KBM-7 (cell line): ENCODE measurements at regions not wholly inside any gene's neighbourhood (a gene's known extent, or its start where the extent isn't known, plus 50 kb on each side); places are given as distances from the start of the nearest gene placed in this dataset.
"Not testable (repeated sequence)": the region's sequence is repeated elsewhere in the genome, so short reads cannot be mapped to it uniquely, and the experiment has no call there.

Source experiments
- DNase-seq: peaks from one replicate; pipeline ENCODE4 v3.0.0-alpha.2; 2015
- in situ Hi-C: fragments of 300-500 bp; cut with MboI; formaldehyde crosslinking; loops from 2 replicates; pipeline ENCODE4 v1.14.3; 2020; ENCODE audit warnings: low sequenced_read_pairs, low pct_unique_long_range_greater_than_20kb, mixed read lengths

DNA sequence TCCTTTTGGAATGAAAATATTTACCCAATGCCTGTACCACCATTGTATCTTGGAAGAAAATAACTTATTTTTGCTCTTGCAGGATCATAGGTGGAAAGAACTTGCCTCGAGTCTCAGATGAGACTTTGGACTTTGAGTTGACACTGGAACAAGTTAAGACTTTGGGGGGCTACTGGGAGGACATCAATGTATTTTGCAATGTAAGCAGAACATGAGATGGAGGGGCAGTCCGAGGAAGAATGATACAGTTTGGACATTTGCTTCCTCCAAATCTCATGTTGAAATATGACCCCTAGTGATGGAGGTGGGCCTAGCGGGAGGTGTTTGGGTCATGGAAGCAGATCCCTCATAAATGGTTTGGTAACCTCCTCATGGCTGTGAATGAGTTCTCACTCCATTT, 1428.6 kb downstream of the ZPLD1 start:
- in situ Hi-C loops, result no loop called here
- DNase-seq, result no peak

GRCh38 chr3:103866113-103866512, 1431.3 kb downstream of the ZPLD1 start:
- DNase-seq, result no peak
- in situ Hi-C loops, result no loop called here

GRCh38 chr3:103873021-103873420, 1438.2 kb downstream of the ZPLD1 start:
- in situ Hi-C loops, result no loop called here
- no peak for DNase-seq

- no peak for DNase-seq
- in situ Hi-C loops, result no loop called here
Measured at GRCh38 chr3:103873897-103874545, 1439.2 kb downstream of the ZPLD1 start.

DNA sequence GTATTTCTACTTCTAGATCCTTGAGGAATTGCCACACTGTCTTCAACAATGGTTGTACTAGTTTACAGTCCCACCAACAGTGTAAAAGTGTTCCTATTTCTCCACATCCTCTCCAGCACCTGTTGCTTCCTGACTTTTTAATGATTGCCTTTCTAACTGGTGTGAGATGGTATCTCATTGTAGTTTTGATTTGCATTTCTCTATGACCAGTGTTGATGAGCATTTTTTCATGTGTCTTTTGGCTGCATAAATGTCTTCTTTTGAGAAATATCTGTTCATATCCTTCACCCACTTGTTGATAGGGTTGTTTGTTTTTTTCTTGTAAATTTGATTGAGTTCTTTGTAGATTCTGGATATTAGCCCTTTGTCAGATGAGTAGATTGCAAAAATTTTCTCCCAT, 1447.0 kb downstream of the ZPLD1 start:
- in situ Hi-C loops, result not testable (repeated sequence)

GRCh38 chr3:103889675-103890074, 1454.9 kb downstream of the ZPLD1 start:
- no peak for DNase-seq
- in situ Hi-C loops, result no loop called here

More for the DNA sequence above, 1447.0 kb downstream of the ZPLD1 start:
- DNase-seq, result not testable (repeated sequence)

- no peak for DNase-seq
- in situ Hi-C loops, result no loop called here
Measured at GRCh38 chr3:103894162-103894822, 1459.5 kb downstream of the ZPLD1 start.

- no peak for DNase-seq
- in situ Hi-C loops, result no loop called here
Measured at GRCh38 chr3:103899328-103899727, 1464.5 kb downstream of the ZPLD1 start.

- DNase-seq, result no peak
- in situ Hi-C loops, result no loop called here
Measured at GRCh38 chr3:103904991-103905390, 1461.7 kb upstream of the ALCAM start.

DNA sequence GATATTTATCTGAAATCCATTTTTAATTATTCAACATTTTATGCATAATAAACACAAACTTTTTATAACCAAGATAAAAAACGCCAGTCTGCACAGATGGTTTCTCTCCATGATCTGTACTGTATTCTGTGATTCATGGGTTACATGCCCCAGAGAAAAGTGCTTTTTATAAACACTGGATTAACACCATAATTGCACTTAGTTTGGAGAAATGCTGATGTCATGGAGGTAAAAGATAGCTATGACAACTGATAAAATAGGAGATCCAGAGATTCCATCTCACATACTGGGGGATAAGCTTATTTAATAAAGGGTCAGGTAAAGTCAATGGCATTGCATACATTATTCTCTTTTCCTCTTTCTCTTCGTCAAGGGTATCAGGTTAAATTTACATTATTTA, 1460.4 kb upstream of the ALCAM start:
- no peak for DNase-seq
- in situ Hi-C loops, result no loop called here

- DNase-seq, result no peak
- in situ Hi-C loops, result no loop called here
Measured at GRCh38 chr3:103906808-103907207, 1459.9 kb upstream of the ALCAM start.

DNA sequence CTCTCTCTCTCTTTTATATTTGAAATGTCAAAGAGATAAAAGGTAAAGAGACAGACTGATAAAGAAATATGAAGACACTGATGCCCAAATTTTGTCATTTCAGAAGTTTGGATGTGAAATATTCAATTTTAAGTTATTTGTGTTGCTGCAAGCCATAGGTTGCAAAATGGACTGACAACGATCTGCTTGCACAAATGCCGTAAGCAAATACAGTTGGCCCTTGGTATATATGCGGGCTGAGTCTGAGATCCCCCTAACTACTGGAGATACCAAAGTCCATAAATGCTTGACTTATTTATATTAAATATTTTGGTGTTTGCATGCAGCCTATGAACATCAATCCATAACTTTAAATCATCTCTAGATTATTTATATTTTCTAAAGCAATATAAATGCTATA, 1459.1 kb upstream of the ALCAM start:
- DNase-seq, result no peak

DNA sequence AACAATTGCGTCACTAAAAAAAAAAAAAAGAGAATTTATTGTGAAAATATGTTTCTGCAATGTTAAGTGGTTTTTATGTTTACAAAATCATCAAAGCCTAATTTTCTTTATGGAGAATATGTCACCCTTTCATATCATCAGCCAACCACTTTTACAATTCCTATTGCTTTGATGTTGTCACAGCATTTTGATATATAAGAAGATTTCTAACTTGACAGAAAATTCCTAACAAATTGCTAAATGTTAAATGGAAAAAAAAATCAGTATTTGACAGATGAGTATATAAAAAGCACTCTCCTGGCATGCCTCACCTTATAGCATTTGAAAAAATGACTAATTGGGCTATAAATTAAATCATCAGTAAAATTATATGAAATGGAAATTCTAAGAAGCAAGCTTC, 1457.3 kb upstream of the ALCAM start:
- no peak for DNase-seq
- in situ Hi-C loops, result no loop called here

More for the DNA sequence above, 1459.1 kb upstream of the ALCAM start:
- in situ Hi-C loops, result no loop called here

DNA sequence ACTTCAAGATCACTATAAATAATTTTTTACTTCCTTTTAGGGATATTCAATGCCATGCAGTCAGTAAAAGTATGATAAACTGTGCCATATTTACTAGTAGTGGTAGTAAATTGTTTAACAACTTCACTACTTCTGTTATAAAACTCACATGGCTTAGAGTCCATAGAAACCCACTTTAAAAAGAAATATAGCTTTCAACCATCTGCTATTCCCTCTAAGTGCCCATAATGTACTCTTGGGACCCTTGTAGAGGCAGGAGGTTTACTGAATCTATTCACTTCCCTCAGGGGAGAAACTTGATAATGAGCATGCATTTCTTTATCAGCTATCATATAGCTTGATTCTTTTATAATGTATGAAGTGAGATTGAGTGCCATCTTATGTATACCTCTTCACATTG, 1448.4 kb upstream of the ALCAM start:
- DNase-seq, result no peak
- in situ Hi-C loops, result no loop called here

DNA sequence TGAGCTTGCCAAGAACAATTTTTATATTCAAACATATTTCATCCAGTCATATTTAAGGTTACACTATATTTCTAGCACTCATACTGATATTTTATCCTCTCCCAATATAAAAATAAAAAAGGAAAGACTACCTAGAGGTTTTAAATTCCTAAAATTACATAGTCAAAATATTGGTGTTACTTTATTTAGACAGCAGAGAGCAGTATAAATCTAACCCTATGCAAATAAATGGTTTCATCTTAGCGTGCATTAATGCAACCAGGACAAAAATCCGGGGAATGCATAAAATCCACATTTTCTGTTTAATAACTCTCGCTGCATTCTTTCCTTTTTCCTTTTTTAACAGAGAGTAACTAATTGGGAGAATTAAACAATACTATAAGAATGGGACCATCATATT, 1447.4 kb upstream of the ALCAM start:
- in situ Hi-C loops, result no loop called here
- no peak for DNase-seq

- DNase-seq, result no peak
- in situ Hi-C loops, result no loop called here
Measured at GRCh38 chr3:103923907-103924306, 1442.8 kb upstream of the ALCAM start.

GRCh38 chr3:103924544-103924943, 1442.2 kb upstream of the ALCAM start:
- in situ Hi-C loops, result no loop called here
- no peak for DNase-seq

- DNase-seq, result no peak
- in situ Hi-C loops, result no loop called here
Measured at GRCh38 chr3:103926936-103927335, 1439.8 kb upstream of the ALCAM start.

DNA sequence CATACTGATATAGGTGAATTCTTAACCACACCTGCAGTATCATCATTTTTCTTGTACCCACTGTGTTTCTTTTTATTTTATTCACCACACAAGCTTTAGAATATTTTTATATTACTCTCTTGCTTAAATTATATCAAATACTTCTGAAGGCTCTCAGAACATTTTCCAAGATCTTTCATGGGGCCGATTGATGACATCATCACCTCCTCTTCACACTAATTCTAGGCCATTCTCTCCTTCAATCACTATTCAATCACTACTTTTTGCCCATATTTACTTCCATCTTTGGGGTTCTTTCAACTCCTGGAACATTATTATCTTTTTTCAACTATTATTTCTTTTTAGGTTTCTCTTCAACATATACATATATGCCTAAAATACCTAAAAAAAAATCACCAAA, 1438.8 kb upstream of the ALCAM start:
- in situ Hi-C loops, result no loop called here
- DNase-seq, result no peak

- in situ Hi-C loops, result no loop called here
- no peak for DNase-seq
Measured at GRCh38 chr3:103937094-103937493, 1429.6 kb upstream of the ALCAM start.

DNA sequence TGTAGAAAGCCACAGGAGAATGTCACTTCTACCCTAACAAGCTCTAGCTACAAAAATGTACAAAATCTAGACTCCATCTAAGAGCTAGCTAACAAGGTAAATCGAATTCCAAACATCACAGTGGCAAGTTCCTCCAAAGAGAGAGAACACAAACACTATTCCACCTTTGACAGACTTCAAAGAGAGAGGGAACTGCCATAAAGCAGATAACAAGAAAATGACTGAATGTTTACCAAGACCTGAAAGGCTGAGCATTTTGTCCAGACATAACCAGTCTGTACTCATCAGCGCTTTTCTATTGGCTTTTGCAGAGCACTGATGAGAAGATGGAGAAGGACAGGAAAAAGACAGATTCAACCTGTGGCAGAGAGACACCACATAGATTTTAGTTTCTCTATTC, 1419.6 kb upstream of the ALCAM start:
- DNase-seq, result no peak
- in situ Hi-C loops, result no loop called here
